H9 (cell line): ENCODE measurements at regions not wholly inside any gene's neighbourhood (a gene's known extent, or its start where the extent isn't known, plus 50 kb on each side); places are given as distances from the start of the nearest gene placed in this dataset.

ENCODE experiments used
- DNase-seq: peaks from one replicate; pipeline ENCODE4 v3.0.0-alpha.2; 2017
- H2AFZ ChIP-seq: one replicate; pipeline ENCODE4 v1.6.1; 2013; ENCODE audit warnings: mild to moderate bottlenecking, low read length, control low read depth, moderate library complexity
- H2AK5ac ChIP-seq: 2 replicates; pipeline ENCODE4 v1.6.1; 2013; ENCODE audit warnings: low read length, control low read depth, mixed read lengths; ENCODE audit not compliant: insufficient read length
- H2BK120ac ChIP-seq: one replicate; pipeline ENCODE4 v1.6.1; 2013; ENCODE audit warnings: low read depth, mild to moderate bottlenecking, low read length, control low read depth, inconsistent platforms; ENCODE audit not compliant: poor library complexity, severe bottlenecking
- H2BK12ac ChIP-seq: 2 replicates; pipeline ENCODE4 v1.6.1; 2013; ENCODE audit warnings: low read length, control low read depth, mixed read lengths, low read depth; ENCODE audit not compliant: insufficient read length
- H2BK15ac ChIP-seq: 2 replicates; pipeline ENCODE4 v1.6.1; 2013; ENCODE audit warnings: low read depth, low read length, control low read depth
- H2BK20ac ChIP-seq: one replicate; pipeline ENCODE4 v1.6.1; 2013; ENCODE audit warnings: low read depth, mild to moderate bottlenecking, low read length, control low read depth, inconsistent platforms; ENCODE audit not compliant: poor library complexity, severe bottlenecking
- H2BK5ac ChIP-seq: 2 replicates; pipeline ENCODE4 v1.6.1; 2013; ENCODE audit warnings: low read length, control low read depth, mixed read lengths; ENCODE audit not compliant: insufficient read length
- H3K14ac ChIP-seq: 2 replicates; pipeline ENCODE4 v1.6.1; 2013; ENCODE audit warnings: low read length, control low read depth; ENCODE audit not compliant: insufficient read depth
- H3K18ac ChIP-seq: 2 replicates; pipeline ENCODE4 v1.6.1; 2013; ENCODE audit warnings: low read depth, mild to moderate bottlenecking, mixed read lengths, low read length, control low read depth; ENCODE audit not compliant: insufficient read length
- H3K23ac ChIP-seq: 2 replicates; pipeline ENCODE4 v1.6.1; 2013; ENCODE audit warnings: low read length, control low read depth, mixed read lengths, low read depth; ENCODE audit not compliant: insufficient read length
- H3K23me2 ChIP-seq: 2 replicates; pipeline ENCODE4 v1.6.1; 2013; ENCODE audit warnings: low read depth, mild to moderate bottlenecking, mixed read lengths, low read length, control low read depth; ENCODE audit not compliant: insufficient read length, poor library complexity, severe bottlenecking
- H3K27ac ChIP-seq: 2 replicates; pipeline ENCODE4 v1.5.1; 2013; ENCODE audit warnings: low read length, control low read depth, mixed read lengths, low read depth; ENCODE audit not compliant: insufficient read length
- H3K27me3 ChIP-seq: 2 replicates; pipeline ENCODE4 v1.6.1; 2013; ENCODE audit warnings: low read length, control low read depth, inconsistent platforms; ENCODE audit not compliant: insufficient read depth
- H3K4ac ChIP-seq: 2 replicates; pipeline ENCODE4 v1.6.1; 2013; ENCODE audit warnings: low read depth, mild to moderate bottlenecking, control low read depth, inconsistent platforms, low read length, moderate library complexity
- H3K4me1 ChIP-seq: 2 replicates; pipeline ENCODE4 v1.6.1; 2013; ENCODE audit warnings: low read length, control low read depth, inconsistent platforms; ENCODE audit not compliant: insufficient read depth
- H3K4me2 ChIP-seq: 2 replicates; pipeline ENCODE4 v1.6.1; 2013; ENCODE audit warnings: low read length, control low read depth, mixed read lengths; ENCODE audit not compliant: insufficient read length, insufficient read depth
- H3K56ac ChIP-seq: 2 replicates; pipeline ENCODE4 v1.6.1; 2013; ENCODE audit warnings: low read depth, mild to moderate bottlenecking, mixed read lengths, low read length, control low read depth; ENCODE audit not compliant: insufficient read length
- H3K79me1 ChIP-seq: 2 replicates; pipeline ENCODE4 v1.6.1; 2013; ENCODE audit warnings: low read depth, mild to moderate bottlenecking, moderate library complexity, low read length, control low read depth, inconsistent platforms; ENCODE audit not compliant: insufficient read depth, poor library complexity, severe bottlenecking
- H3K79me2 ChIP-seq: 2 replicates; pipeline ENCODE4 v1.6.1; 2013; ENCODE audit warnings: low read length, control low read depth, inconsistent platforms; ENCODE audit not compliant: insufficient read depth
- H3K9ac ChIP-seq: 2 replicates; pipeline ENCODE4 v1.6.1; 2013; ENCODE audit warnings: low read length, control low read depth, mixed read lengths; ENCODE audit not compliant: insufficient read length; ENCODE audit errors: extremely low read depth
- H3K9me3 ChIP-seq: one replicate; pipeline ENCODE4 v1.6.1; 2013; ENCODE audit warnings: low read depth, low read length, inconsistent platforms; ENCODE audit not compliant: control insufficient read depth
- H3T11ph ChIP-seq: one replicate; pipeline ENCODE4 v1.6.1; 2013; ENCODE audit warnings: mild to moderate bottlenecking, low read length, control low read depth, inconsistent platforms
- H4K20me1 ChIP-seq: one replicate; pipeline ENCODE4 v1.6.1; 2013; ENCODE audit not compliant: control insufficient read depth, insufficient read length, insufficient read depth
- H4K5ac ChIP-seq: 2 replicates; pipeline ENCODE4 v1.6.1; 2013; ENCODE audit warnings: low read depth, mild to moderate bottlenecking, mixed read lengths, low read length, control low read depth; ENCODE audit not compliant: insufficient read length
- H4K8ac ChIP-seq: replicated peaks from 2 replicates; pipeline ENCODE4 v1.6.1; 2013; ENCODE audit warnings: low read length, control low read depth, mixed read lengths, low read depth; ENCODE audit not compliant: insufficient read length
- H4K91ac ChIP-seq: 2 replicates; pipeline ENCODE4 v1.6.1; 2013; ENCODE audit warnings: low read depth, mild to moderate bottlenecking, moderate library complexity, mixed read lengths, low read length, control low read depth; ENCODE audit not compliant: insufficient read length
- H3K27ac Mint-ChIP-seq, 3 experiments: 2 replicates in 2 of 3; 3 replicates in 1 of 3; pipeline ENCODE4 v1.8.0; 2020 to 2021; ENCODE audit warnings: mixed read lengths in 3 of 3, mild to moderate bottlenecking in 1 of 3, moderate library complexity in 1 of 3
- H3K27me3 Mint-ChIP-seq: 2 replicates; pipeline ENCODE4 v1.8.0; 2021; ENCODE audit warnings: low read depth, mild to moderate bottlenecking, moderate library complexity, mixed read lengths
- H3K36me3 Mint-ChIP-seq, 3 experiments: 2 replicates in 2 of 3; 3 replicates in 1 of 3; pipeline ENCODE4 v1.8.0; 2020 to 2021; ENCODE audit warnings: low read depth in 3 of 3, mixed read lengths in 3 of 3; ENCODE audit not compliant: insufficient read depth in 1 of 3
- H3K4me1 Mint-ChIP-seq, 2 experiments: 2 replicates each; pipeline ENCODE4 v1.8.0; 2020; ENCODE audit warnings: mixed read lengths in 2 of 2
- H3K4me3 Mint-ChIP-seq, 2 experiments: 2 replicates in 1 of 2; 3 replicates in 1 of 2; pipeline ENCODE4 v1.8.0; 2020 to 2021; ENCODE audit warnings: mild to moderate bottlenecking in 2 of 2, mixed read lengths in 2 of 2, moderate library complexity in 1 of 2
- H3K9me3 Mint-ChIP-seq, 2 experiments: 2 replicates in 1 of 2; 3 replicates in 1 of 2; pipeline ENCODE4 v1.8.0; 2020; ENCODE audit warnings: mild to moderate bottlenecking in 2 of 2, mixed read lengths in 2 of 2, moderate library complexity in 1 of 2
- CTCF ChIP-seq: fragments of 200-600 bp; sonication (generic); conservative IDR thresholded peaks from 3 replicates; pipeline ENCODE4 v1.8.0; 2021; ENCODE audit warnings: antibody characterized with exemption, mild to moderate bottlenecking
- WGBS: extraction: QIAGEN DNeasy Blood & Tissue Kit; methylation state at CpG from one replicate; pipeline ENCODE4 v1.1.7; 2013; ENCODE audit warnings: missing lambda C conversion rate, low lambda C conversion rate, mixed read lengths; ENCODE audit not compliant: insufficient read length; ENCODE audit errors: extremely low coverage; 5-methylcytosine and 5-hydroxymethylcytosine counted together

GRCh38 chr11:101255036-101255435 lies 125.4 kb upstream of the PGR start:
- Histone ChIP-seq H4K5ac (no peak overlapping the region), H2AK5ac (no peak overlapping the region), H3K27me3 (no peaks in the 10 kb centered on the region), H3K23me2 (no peaks in the 10 kb centered on the region), H3K23ac (no peak overlapping the region), H2AFZ (no peak overlapping the region), H4K8ac (no peak overlapping the region), H2BK12ac (no peak overlapping the region), H3K4me2 (no peak overlapping the region), H2BK5ac (no peak overlapping the region), H3K56ac (no peak overlapping the region), H3K27ac (no peak overlapping the region), H2BK120ac (no peak overlapping the region), H3K4me1 (no peaks in the 10 kb centered on the region), H4K20me1 (no peaks in the 10 kb centered on the region), H3K18ac (no peak overlapping the region), H2BK15ac (no peak overlapping the region), H3K79me1 (no peaks in the 10 kb centered on the region), H4K91ac (no peak overlapping the region), H2BK20ac (no peak overlapping the region), H3K9me3 (no peaks in the 10 kb centered on the region), H3K79me2 (no peaks in the 10 kb centered on the region), H3K4ac (no peak overlapping the region), H3T11ph (no peak overlapping the region), H3K9ac (no peak overlapping the region), H3K14ac (no peak overlapping the region)
- Mint-ChIP-seq H3K27ac (no peak overlapping the region), H3K4me3 (no peak overlapping the region), H3K9me3 (peaks cover 6 to 7% of the 10 kb centered on the region in 2 experiments), H3K4me1 (no peaks in the 10 kb centered on the region), H3K27me3 (peaks cover 2% of the 10 kb centered on the region; the same call in 1 of the 2 replicates), H3K36me3 (peaks cover 0 to 2% (median 0%) of the 10 kb centered on the region in 3 experiments; a peak in 1 of 7 replicates)
- no peak for TF ChIP-seq CTCF
- no peak for DNase-seq
- no CpG with 5 or more reads among the region's 2 CpGs for WGBS
